HL-60 (cell line): ENCODE measurements at regions not wholly inside any gene's neighbourhood (a gene's known extent, or its start where the extent isn't known, plus 50 kb on each side); places are given as distances from the start of the nearest gene placed in this dataset.

Experiments
- DNase-seq, 2 experiments: peaks; one replicate each; pipeline ENCODE4 v3.0.0-alpha.2; 2010 to 2020; ENCODE audit warnings: low read depth in 1 of 2, low spot score in 1 of 2
- H3K27ac ChIP-seq: fragments of 250-450 bp; sonication (Bioruptor Pico); replicated peaks from 2 replicates; pipeline ENCODE4 v1.5.1; 2020; ENCODE audit warnings: mild to moderate bottlenecking, moderate library complexity
- H3K27me3 ChIP-seq: fragments of 250-450 bp; sonication (Bioruptor Pico); 2 replicates; pipeline ENCODE4 v1.5.1; 2021; ENCODE audit warnings: mild to moderate bottlenecking, moderate library complexity; ENCODE audit not compliant: insufficient read depth, poor library complexity, severe bottlenecking
- H3K4me3 ChIP-seq: replicated peaks from 2 replicates; pipeline ENCODE4 v1.5.1; 2011; ENCODE audit warnings: mild to moderate bottlenecking, control low read depth, low read length; ENCODE audit not compliant: insufficient read depth
- GABPA ChIP-seq: IDR thresholded peaks from 2 replicates; pipeline ENCODE4 v1.6.1; 2012; ENCODE audit warnings: low read depth
- POLR2AphosphoS5 ChIP-seq: IDR thresholded peaks from 2 replicates; pipeline ENCODE4 v1.6.1; 2012; ENCODE audit warnings: low read depth
- SPI1 ChIP-seq: IDR thresholded peaks from 2 replicates; pipeline ENCODE4 v1.6.1; 2012; ENCODE audit warnings: low read depth, mild to moderate bottlenecking, borderline replicate concordance
- TF ChIP-seq, protein P1 (sequence below): IDR thresholded peaks from 2 replicates; pipeline ENCODE4 v1.6.1; 2012; ENCODE audit warnings: low read depth; ENCODE audit not compliant: insufficient replicate concordance
- TF ChIP-seq, protein P2 (sequence below): IDR thresholded peaks from one replicate; pipeline ENCODE4 v1.5.1; 2011; ENCODE audit warnings: low read length, control low read depth, inconsistent platforms; ENCODE audit not compliant: insufficient read depth

- DNase-seq: no peak
- Histone ChIP-seq H3K27me3 (no peaks in the 10 kb centered on the region), H3K27ac (no peak overlapping the region), H3K4me3 (no peak overlapping the region)
- TF ChIP-seq, protein P1, sequence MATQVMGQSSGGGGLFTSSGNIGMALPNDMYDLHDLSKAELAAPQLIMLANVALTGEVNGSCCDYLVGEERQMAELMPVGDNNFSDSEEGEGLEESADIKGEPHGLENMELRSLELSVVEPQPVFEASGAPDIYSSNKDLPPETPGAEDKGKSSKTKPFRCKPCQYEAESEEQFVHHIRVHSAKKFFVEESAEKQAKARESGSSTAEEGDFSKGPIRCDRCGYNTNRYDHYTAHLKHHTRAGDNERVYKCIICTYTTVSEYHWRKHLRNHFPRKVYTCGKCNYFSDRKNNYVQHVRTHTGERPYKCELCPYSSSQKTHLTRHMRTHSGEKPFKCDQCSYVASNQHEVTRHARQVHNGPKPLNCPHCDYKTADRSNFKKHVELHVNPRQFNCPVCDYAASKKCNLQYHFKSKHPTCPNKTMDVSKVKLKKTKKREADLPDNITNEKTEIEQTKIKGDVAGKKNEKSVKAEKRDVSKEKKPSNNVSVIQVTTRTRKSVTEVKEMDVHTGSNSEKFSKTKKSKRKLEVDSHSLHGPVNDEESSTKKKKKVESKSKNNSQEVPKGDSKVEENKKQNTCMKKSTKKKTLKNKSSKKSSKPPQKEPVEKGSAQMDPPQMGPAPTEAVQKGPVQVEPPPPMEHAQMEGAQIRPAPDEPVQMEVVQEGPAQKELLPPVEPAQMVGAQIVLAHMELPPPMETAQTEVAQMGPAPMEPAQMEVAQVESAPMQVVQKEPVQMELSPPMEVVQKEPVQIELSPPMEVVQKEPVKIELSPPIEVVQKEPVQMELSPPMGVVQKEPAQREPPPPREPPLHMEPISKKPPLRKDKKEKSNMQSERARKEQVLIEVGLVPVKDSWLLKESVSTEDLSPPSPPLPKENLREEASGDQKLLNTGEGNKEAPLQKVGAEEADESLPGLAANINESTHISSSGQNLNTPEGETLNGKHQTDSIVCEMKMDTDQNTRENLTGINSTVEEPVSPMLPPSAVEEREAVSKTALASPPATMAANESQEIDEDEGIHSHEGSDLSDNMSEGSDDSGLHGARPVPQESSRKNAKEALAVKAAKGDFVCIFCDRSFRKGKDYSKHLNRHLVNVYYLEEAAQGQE: no peak
- TF ChIP-seq, protein P2, sequence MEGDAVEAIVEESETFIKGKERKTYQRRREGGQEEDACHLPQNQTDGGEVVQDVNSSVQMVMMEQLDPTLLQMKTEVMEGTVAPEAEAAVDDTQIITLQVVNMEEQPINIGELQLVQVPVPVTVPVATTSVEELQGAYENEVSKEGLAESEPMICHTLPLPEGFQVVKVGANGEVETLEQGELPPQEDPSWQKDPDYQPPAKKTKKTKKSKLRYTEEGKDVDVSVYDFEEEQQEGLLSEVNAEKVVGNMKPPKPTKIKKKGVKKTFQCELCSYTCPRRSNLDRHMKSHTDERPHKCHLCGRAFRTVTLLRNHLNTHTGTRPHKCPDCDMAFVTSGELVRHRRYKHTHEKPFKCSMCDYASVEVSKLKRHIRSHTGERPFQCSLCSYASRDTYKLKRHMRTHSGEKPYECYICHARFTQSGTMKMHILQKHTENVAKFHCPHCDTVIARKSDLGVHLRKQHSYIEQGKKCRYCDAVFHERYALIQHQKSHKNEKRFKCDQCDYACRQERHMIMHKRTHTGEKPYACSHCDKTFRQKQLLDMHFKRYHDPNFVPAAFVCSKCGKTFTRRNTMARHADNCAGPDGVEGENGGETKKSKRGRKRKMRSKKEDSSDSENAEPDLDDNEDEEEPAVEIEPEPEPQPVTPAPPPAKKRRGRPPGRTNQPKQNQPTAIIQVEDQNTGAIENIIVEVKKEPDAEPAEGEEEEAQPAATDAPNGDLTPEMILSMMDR: no peak
- no peak for TF ChIP-seq GABPA
- no peak for TF ChIP-seq POLR2AphosphoS5
- no peak for TF ChIP-seq SPI1
These were observed 822.9 kb upstream of the PRR20A start for GRCh38 chr13:56317841-56318240.

- Histone ChIP-seq H3K27me3 (no peaks in the 10 kb centered on the region), H3K4me3 (no peak overlapping the region), H3K27ac (peak overlapping the region; percentile 30)
- peak in 1 of 2 experiments; percentile 63 for DNase-seq
- TF ChIP-seq GABPA (no peak), POLR2AphosphoS5 (no peak), SPI1 (peak; percentile 52; the same call in 1 of the 2 replicates)
- TF ChIP-seq, protein P1: no peak
These were observed 808.0 kb upstream of the PRR20A start for GRCh38 chr13:56332671-56333070.

DNA sequence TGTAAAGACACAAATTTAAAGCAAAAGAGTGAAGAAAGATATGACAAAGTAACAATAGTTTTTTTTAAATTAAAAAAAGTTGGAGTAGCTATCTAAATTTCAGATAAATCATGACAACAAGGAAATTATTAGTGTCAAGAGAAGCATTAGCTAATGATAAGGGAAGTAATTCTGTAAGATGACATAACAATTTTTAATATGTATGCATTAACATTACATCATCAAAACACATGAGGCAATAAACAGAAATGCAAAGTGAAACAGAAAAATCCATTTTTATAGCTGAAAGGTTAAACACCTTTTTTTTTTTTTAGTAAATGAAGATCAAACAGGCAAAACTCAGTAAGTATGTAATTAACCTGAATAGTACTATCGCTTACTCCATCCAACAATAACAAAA lies 804.9 kb upstream of the PRR20A start:
- Histone ChIP-seq H3K27me3 (no peaks in the 10 kb centered on the region), H3K27ac (no peak overlapping the region), H3K4me3 (no peak overlapping the region)
- DNase-seq: no peak
- TF ChIP-seq GABPA: no peak
- TF ChIP-seq, protein P1: no peak
- TF ChIP-seq POLR2AphosphoS5: no peak
- TF ChIP-seq, protein P2: no peak
- no peak for TF ChIP-seq SPI1
